HG03045 (cell line): ENCODE measurements at regions not wholly inside any gene's neighbourhood (a gene's known extent, or its start where the extent isn't known, plus 50 kb on each side); places are given as distances from the start of the nearest gene placed in this dataset.
"Not testable (repeated sequence)": the region's sequence is repeated elsewhere in the genome, so short reads cannot be mapped to it uniquely, and the experiment has no call there.

ENCODE experiments used
- ATAC-seq: cut with Tn5 transposase; IDR thresholded peaks from one replicate; pipeline ENCODE4 v1.9.1; 2021; ENCODE audit warnings: mild to moderate bottlenecking, moderate library complexity; ENCODE audit not compliant: unreplicated experiment

GRCh38 chr12:92248977-92249376, 103.3 kb upstream of the BTG1 start:
- ATAC-seq, result no peak

GRCh38 chr12:92244036-92244435, 98.4 kb upstream of the BTG1 start:
- no peak for ATAC-seq

- ATAC-seq, result no peak
These were observed 97.3 kb upstream of the BTG1 start for GRCh38 chr12:92242907-92243306.

- ATAC-seq, result no peak
These were observed 92.3 kb upstream of the BTG1 start for GRCh38 chr12:92237762-92238523.

GRCh38 chr12:92237262-92237661, 91.6 kb upstream of the BTG1 start:
- no peak for ATAC-seq

- ATAC-seq, result no peak
These were observed 90.2 kb upstream of the BTG1 start for GRCh38 chr12:92235703-92236472.

- no peak for ATAC-seq
These were observed 88.9 kb upstream of the BTG1 start for GRCh38 chr12:92234533-92234932.

- no peak for ATAC-seq
These were observed 87.8 kb upstream of the BTG1 start for GRCh38 chr12:92233346-92234015.

- not testable (repeated sequence) for ATAC-seq
These were observed 86.8 kb upstream of the BTG1 start for GRCh38 chr12:92232371-92232932.

- not testable (repeated sequence) for ATAC-seq
These were observed 86.3 kb upstream of the BTG1 start for GRCh38 chr12:92231945-92232344.

GRCh38 chr12:92231532-92231931, 85.9 kb upstream of the BTG1 start:
- ATAC-seq, result not testable (repeated sequence)

- ATAC-seq, result no peak
These were observed 83.7 kb upstream of the BTG1 start for GRCh38 chr12:92229381-92229780.

- ATAC-seq, result no peak
These were observed 81.3 kb upstream of the BTG1 start for GRCh38 chr12:92226961-92227360.

GRCh38 chr12:92226071-92226661, 80.5 kb upstream of the BTG1 start:
- ATAC-seq, result no peak

GRCh38 chr12:92224685-92225331, 79.2 kb upstream of the BTG1 start:
- no peak for ATAC-seq

- ATAC-seq, result no peak
These were observed 77.8 kb upstream of the BTG1 start for GRCh38 chr12:92223481-92223880.

GRCh38 chr12:92221656-92222315, 76.1 kb upstream of the BTG1 start:
- ATAC-seq, result no peak

- ATAC-seq, result no peak
These were observed 72.9 kb upstream of the BTG1 start for GRCh38 chr12:92218394-92219077.

- ATAC-seq, result no peak
These were observed 70.4 kb upstream of the BTG1 start for GRCh38 chr12:92216092-92216491.
